ENCODE measurements at regions not wholly inside any gene's neighbourhood (a gene's known extent, or its start where the extent isn't known, plus 50 kb on each side); places are given as distances from the start of the nearest gene placed in this dataset.

GRCh38 chr4:124030147-124030546, 633.6 kb downstream of the SPRY1 start:
- no peaks in the 10 kb centered on the region for H3K9me3 ChIP-seq (ENCODE audit: control insufficient read depth, insufficient read depth, low read length)
- H3K27ac ChIP-seq (ENCODE audit: low read length): no peak overlapping the region
- Mint-ChIP-seq H3K4me3 (no peak overlapping the region), H3K36me3 (no peaks in the 10 kb centered on the region), H3K4me1 (no peaks in the 10 kb centered on the region), H3K9me3 (peaks cover 0 to 3% of the 10 kb centered on the region in 2 donors), H3K27me3 (ENCODE audit: low read depth in 2 of 2) (no peaks in the 10 kb centered on the region), H3K27ac (no peak overlapping the region)
- no peaks in the 10 kb centered on the region for H3K36me3 ChIP-seq (ENCODE audit: control insufficient read depth, insufficient read depth, low read length)
- H3K4me1 ChIP-seq (ENCODE audit: control insufficient read depth, insufficient read depth, low read length): no peaks in the 10 kb centered on the region
- 86% methylated on average over 2 of the region's 2 CpGs for WGBS (ENCODE audit: insufficient coverage)
- intact Hi-C loops (cut with micrococcal nuclease): no loop called here
- H3K27me3 ChIP-seq (ENCODE audit: control insufficient read depth, insufficient read depth, low read length): no peaks in the 10 kb centered on the region
- no peak overlapping the region for H3K4me3 ChIP-seq (ENCODE audit: low read length)
- no peak for ATAC-seq
- TF ChIP-seq CTCF (IDR thresholded peaks at IDR 0.05): no peak
- no peak for DNase-seq

GRCh38 chr4:124032035-124032434, 635.4 kb downstream of the SPRY1 start:
- H3K9me3 Mint-ChIP-seq: peaks cover 0 to 2% of the 10 kb centered on the region in 2 donors
- intact Hi-C loops (cut with micrococcal nuclease): no loop called here
- WGBS (ENCODE audit: insufficient coverage): no CpG with 5 or more reads among the region's 1 CpG

GRCh38 chr4:124035364-124036041, 638.9 kb downstream of the SPRY1 start:
- Histone ChIP-seq H3K27me3 (ENCODE audit: control insufficient read depth, insufficient read depth, low read length) (no peaks in the 10 kb centered on the region), H3K27ac (ENCODE audit: low read length) (no peak overlapping the region), H3K4me1 (ENCODE audit: control insufficient read depth, insufficient read depth, low read length) (no peaks in the 10 kb centered on the region), H3K4me3 (ENCODE audit: low read length) (no peak overlapping the region), H3K9me3 (ENCODE audit: control insufficient read depth, insufficient read depth, low read length) (no peaks in the 10 kb centered on the region), H3K36me3 (ENCODE audit: control insufficient read depth, insufficient read depth, low read length) (no peaks in the 10 kb centered on the region)
- Mint-ChIP-seq H3K36me3 (no peaks in the 10 kb centered on the region), H3K27me3 (ENCODE audit: low read depth in 2 of 2) (no peaks in the 10 kb centered on the region), H3K27ac (no peak overlapping the region), H3K9me3 (peaks cover 0 to 4% of the 10 kb centered on the region in 2 donors), H3K4me1 (no peaks in the 10 kb centered on the region), H3K4me3 (no peak overlapping the region)
- TF ChIP-seq CTCF (IDR thresholded peaks at IDR 0.05): no peak
- ATAC-seq (no peak), DNase-seq (no peak)
- intact Hi-C loops (cut with micrococcal nuclease): no loop called here
- WGBS (ENCODE audit: insufficient coverage): no CpG with 5 or more reads among the region's 1 CpG

More at GRCh38 chr4:124032035-124032434, 635.4 kb downstream of the SPRY1 start:
- Histone ChIP-seq H3K27ac (ENCODE audit: low read length) (no peak overlapping the region), H3K4me1 (ENCODE audit: control insufficient read depth, insufficient read depth, low read length) (no peaks in the 10 kb centered on the region), H3K36me3 (ENCODE audit: control insufficient read depth, insufficient read depth, low read length) (no peaks in the 10 kb centered on the region), H3K4me3 (ENCODE audit: low read length) (no peak overlapping the region), H3K9me3 (ENCODE audit: control insufficient read depth, insufficient read depth, low read length) (no peaks in the 10 kb centered on the region), H3K27me3 (ENCODE audit: control insufficient read depth, insufficient read depth, low read length) (no peaks in the 10 kb centered on the region)
- no peak for TF ChIP-seq CTCF (IDR thresholded peaks at IDR 0.05)
- Mint-ChIP-seq H3K27me3 (ENCODE audit: low read depth in 2 of 2) (no peaks in the 10 kb centered on the region), H3K36me3 (no peaks in the 10 kb centered on the region), H3K27ac (no peak overlapping the region), H3K4me3 (no peak overlapping the region), H3K4me1 (no peaks in the 10 kb centered on the region)
- DNase-seq (no peak), ATAC-seq (no peak)

- H3K27ac Mint-ChIP-seq: no peak overlapping the region
- H3K4me1 ChIP-seq (ENCODE audit: control insufficient read depth, insufficient read depth, low read length): no peaks in the 10 kb centered on the region
- H3K36me3 Mint-ChIP-seq: no peaks in the 10 kb centered on the region
- H3K4me1 Mint-ChIP-seq: no peaks in the 10 kb centered on the region
- DNase-seq: no peak
- H3K36me3 ChIP-seq (ENCODE audit: control insufficient read depth, insufficient read depth, low read length): no peaks in the 10 kb centered on the region
- H3K4me3 Mint-ChIP-seq: no peak overlapping the region
- peaks cover 0 to 4% of the 10 kb centered on the region in 2 donors for H3K9me3 Mint-ChIP-seq
- H3K27ac ChIP-seq (ENCODE audit: low read length): no peak overlapping the region
- intact Hi-C loops (cut with micrococcal nuclease): no loop called here
- no peaks in the 10 kb centered on the region for H3K27me3 ChIP-seq (ENCODE audit: control insufficient read depth, insufficient read depth, low read length)
- ATAC-seq: no peak
- TF ChIP-seq CTCF (IDR thresholded peaks at IDR 0.05): no peak
- no peak overlapping the region for H3K4me3 ChIP-seq (ENCODE audit: low read length)
- H3K9me3 ChIP-seq (ENCODE audit: control insufficient read depth, insufficient read depth, low read length): no peaks in the 10 kb centered on the region
- no peaks in the 10 kb centered on the region for H3K27me3 Mint-ChIP-seq (ENCODE audit: low read depth in 2 of 2)
These were observed 640.6 kb downstream of the SPRY1 start for GRCh38 chr4:124037236-124037635.
